Colon (tissue), 2 donors: ENCODE measurements at regions not wholly inside any gene's neighbourhood (a gene's known extent, or its start where the extent isn't known, plus 50 kb on each side); places are given as distances from the start of the nearest gene placed in this dataset.
"Not testable (repeated sequence)": the region's sequence is repeated elsewhere in the genome, so short reads cannot be mapped to it uniquely, and the experiment has no call there.

ENCODE experiments used
- FAIRE-seq: peaks from 2 replicates; lab custom pipeline; 2012; peaks lifted over from hg19 to GRCh38; lab: Jason Lieb, UNC
- donor health status: control.
- donor health status: control.

GRCh38 chr10:20399772-20400171 is 497.3 kb downstream of the NEBL start:
- no peak for FAIRE-seq

- no peak for FAIRE-seq
These were observed 500.4 kb downstream of the NEBL start for GRCh38 chr10:20396701-20397100.

GRCh38 chr10:20396205-20396604 is 500.9 kb downstream of the NEBL start:
- FAIRE-seq = no peak

GRCh38 chr10:20391629-20392028 is 505.5 kb downstream of the NEBL start:
- no peak for FAIRE-seq

- no peak for FAIRE-seq
These were observed 515.4 kb downstream of the NEBL start for GRCh38 chr10:20381761-20382160.

GRCh38 chr10:20380401-20380800 is 516.7 kb downstream of the NEBL start:
- no peak for FAIRE-seq

GRCh38 chr10:20372748-20373147 is 524.4 kb downstream of the NEBL start:
- no peak for FAIRE-seq

- not testable (repeated sequence) for FAIRE-seq
These were observed 526.1 kb downstream of the NEBL start for GRCh38 chr10:20370977-20371533.

GRCh38 chr10:20369863-20370736 is 527.0 kb downstream of the NEBL start:
- FAIRE-seq = no peak

GRCh38 chr10:20363684-20364083 is 533.4 kb downstream of the NEBL start:
- FAIRE-seq = no peak

- FAIRE-seq = no peak
These were observed 539.7 kb downstream of the PLXDC2 start for GRCh38 chr10:20355915-20356314.

GRCh38 chr10:20355011-20355410 is 538.8 kb downstream of the PLXDC2 start:
- FAIRE-seq = no peak

GRCh38 chr10:20354166-20354565 is 537.9 kb downstream of the PLXDC2 start:
- no peak for FAIRE-seq

GRCh38 chr10:20350509-20350908 is 534.3 kb downstream of the PLXDC2 start:
- FAIRE-seq = no peak

- no peak for FAIRE-seq
These were observed 526.8 kb downstream of the PLXDC2 start for GRCh38 chr10:20343036-20343435.
